H1 (cell line): ENCODE measurements at regions not wholly inside any gene's neighbourhood (a gene's known extent, or its start where the extent isn't known, plus 50 kb on each side); places are given as distances from the start of the nearest gene placed in this dataset.

Source experiments
- EP300 ChIP-seq, 2 experiments: IDR thresholded peaks; 1 replicate in 1 of 2; 2 replicates in 1 of 2; pipeline ENCODE4 v1.6.1; 2011 to 2012; ENCODE audit warnings: low read depth in 2 of 2, low read length in 2 of 2, mild to moderate bottlenecking in 2 of 2, borderline replicate concordance in 1 of 2, inconsistent platforms in 1 of 2, moderate library complexity in 1 of 2
- GTF2F1 ChIP-seq: IDR thresholded peaks from 2 replicates; pipeline ENCODE4 v1.6.1; 2012; ENCODE audit warnings: low read depth, low read length, improper control_type of control experiment, borderline replicate concordance
- SIN3A ChIP-seq, 2 experiments: IDR thresholded peaks in 1 of 2; conservative IDR thresholded peaks in 1 of 2; 2 replicates each; pipeline ENCODE4 v1.6.1; 2011 to 2012; ENCODE audit warnings: low read length in 2 of 2, improper control_type of control experiment in 1 of 2, low read depth in 1 of 2, mild to moderate bottlenecking in 1 of 2
- TF ChIP-seq, protein P1 (sequence below): IDR thresholded peaks from 2 replicates; pipeline ENCODE4 v1.6.1; 2011; ENCODE audit warnings: low read depth, mild to moderate bottlenecking, low read length; ENCODE audit not compliant: insufficient read depth
- TF ChIP-seq, protein P2 (sequence below), 3 experiments: IDR thresholded peaks; 1 replicate in 2 of 3; 2 replicates in 1 of 3; pipeline versions ENCODE4 v1.5.1 to v1.6.1; 2011; ENCODE audit warnings: low read length in 3 of 3, mild to moderate bottlenecking in 3 of 3, inconsistent platforms in 2 of 3, low read depth in 1 of 3, moderate library complexity in 1 of 3; ENCODE audit not compliant: insufficient read depth in 1 of 3; ENCODE audit errors: control extremely low read depth in 1 of 3

GRCh38 chr4:140266958-140267568 is 106.4 kb upstream of the SCOC start:
- no peak for TF ChIP-seq SIN3A (conservative IDR thresholded peaks at IDR 0.05 in 1 of 2, IDR thresholded peaks at IDR 0.05 in 1 of 2; ENCODE audit: low read depth in 1 of 2, low read length in 2 of 2)
- no peak for TF ChIP-seq EP300 (IDR thresholded peaks at IDR 0.05; ENCODE audit: borderline replicate concordance in 1 of 2, low read depth in 2 of 2, low read length in 2 of 2)
- TF ChIP-seq GTF2F1, result no peak
- TF ChIP-seq, protein P1, sequence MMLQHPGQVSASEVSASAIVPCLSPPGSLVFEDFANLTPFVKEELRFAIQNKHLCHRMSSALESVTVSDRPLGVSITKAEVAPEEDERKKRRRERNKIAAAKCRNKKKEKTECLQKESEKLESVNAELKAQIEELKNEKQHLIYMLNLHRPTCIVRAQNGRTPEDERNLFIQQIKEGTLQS, result no peak
- TF ChIP-seq, protein P2, sequence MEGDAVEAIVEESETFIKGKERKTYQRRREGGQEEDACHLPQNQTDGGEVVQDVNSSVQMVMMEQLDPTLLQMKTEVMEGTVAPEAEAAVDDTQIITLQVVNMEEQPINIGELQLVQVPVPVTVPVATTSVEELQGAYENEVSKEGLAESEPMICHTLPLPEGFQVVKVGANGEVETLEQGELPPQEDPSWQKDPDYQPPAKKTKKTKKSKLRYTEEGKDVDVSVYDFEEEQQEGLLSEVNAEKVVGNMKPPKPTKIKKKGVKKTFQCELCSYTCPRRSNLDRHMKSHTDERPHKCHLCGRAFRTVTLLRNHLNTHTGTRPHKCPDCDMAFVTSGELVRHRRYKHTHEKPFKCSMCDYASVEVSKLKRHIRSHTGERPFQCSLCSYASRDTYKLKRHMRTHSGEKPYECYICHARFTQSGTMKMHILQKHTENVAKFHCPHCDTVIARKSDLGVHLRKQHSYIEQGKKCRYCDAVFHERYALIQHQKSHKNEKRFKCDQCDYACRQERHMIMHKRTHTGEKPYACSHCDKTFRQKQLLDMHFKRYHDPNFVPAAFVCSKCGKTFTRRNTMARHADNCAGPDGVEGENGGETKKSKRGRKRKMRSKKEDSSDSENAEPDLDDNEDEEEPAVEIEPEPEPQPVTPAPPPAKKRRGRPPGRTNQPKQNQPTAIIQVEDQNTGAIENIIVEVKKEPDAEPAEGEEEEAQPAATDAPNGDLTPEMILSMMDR (IDR thresholded peaks at IDR 0.05; ENCODE audit: control extremely low read depth in 1 of 3, insufficient read depth in 1 of 3, low read depth in 1 of 3, low read length in 3 of 3), result no peak
